GM12878 (cell line): ENCODE measurements at regions not wholly inside any gene's neighbourhood (a gene's known extent, or its start where the extent isn't known, plus 50 kb on each side); places are given as distances from the start of the nearest gene placed in this dataset.

Experiments
- ATAC-seq: fragments of 200-7000 bp; cut with Tn5 transposase; 3 replicates; pipeline ENCODE4 v1.9.1; 2020; ENCODE audit warnings: mild to moderate bottlenecking, moderate library complexity
- BruUV-seq: library from RNA; stranded (reverse); fragments of 400-500 nt; replicated peaks from 2 replicates; lab custom pipeline; 2021; lab: Mats Ljungman, UMichigan
- CTCF ChIA-PET: fragments of 300-600 bp; sonication (Branson Sonifier 250); formaldehyde crosslinking; extraction: SDS; loops from one replicate; lab custom pipeline; 2021; ENCODE audit warnings: inconsistent platforms; lab: Yijun Ruan, JAX
- POLR2A ChIA-PET: fragments of 350-600 bp; formaldehyde crosslinking; extraction: SDS; loops from one replicate; lab custom pipeline; 2021; ENCODE audit warnings: inconsistent platforms; lab: Charles Lee
- RAD21 ChIA-PET: fragments of 300-600 bp; sonication (Branson Sonifier 250); formaldehyde crosslinking; loops from one replicate; lab custom pipeline; 2023; ENCODE audit warnings: antibody characterized with exemption; ENCODE audit not compliant: unreplicated experiment; lab: Charles Lee
- SMC1A ChIA-PET: fragments of 300-600 bp; sonication (Branson Sonifier 250); formaldehyde crosslinking; loops from one replicate; lab custom pipeline; 2023; ENCODE audit not compliant: unreplicated experiment, uncharacterized antibody; lab: Charles Lee
- DNase-seq: peaks from one replicate; pipeline ENCODE4 v3.0.0-alpha.2; 2011; ENCODE audit warnings: low read depth, low spot score
- FAIRE-seq: peaks from 3 replicates; lab custom pipeline; 2011; peaks lifted over from hg19 to GRCh38; lab: Jason Lieb, UNC
- H2AFZ ChIP-seq: 2 replicates; pipeline ENCODE4 v1.6.0; 2011; ENCODE audit warnings: low read depth, low read length, control low read depth; ENCODE audit not compliant: control insufficient read depth
- H3K27ac ChIP-seq: 2 replicates; pipeline ENCODE4 v1.5.1; 2011; ENCODE audit warnings: control low read depth; ENCODE audit not compliant: control insufficient read depth, insufficient read depth
- H3K27me3 ChIP-seq, 2 experiments: replicated peaks in 1 of 2; 2 replicates each; pipeline versions ENCODE4 v1.6.0 to v1.6.1; 2011; ENCODE audit warnings: low read length in 1 of 2; ENCODE audit not compliant: control insufficient read depth in 2 of 2, insufficient read depth in 2 of 2
- H3K36me3 ChIP-seq, 2 experiments: 2 replicates each; pipeline ENCODE4 v1.5.1; 2011; ENCODE audit warnings: low read length in 1 of 2; ENCODE audit not compliant: control insufficient read depth in 2 of 2, insufficient read depth in 2 of 2
- H3K4me1 ChIP-seq: 2 replicates; pipeline ENCODE4 v1.6.1; 2011; ENCODE audit warnings: mild to moderate bottlenecking, low read length, moderate library complexity, mixed read lengths; ENCODE audit not compliant: control insufficient read depth, insufficient read depth
- H3K4me2 ChIP-seq: 2 replicates; pipeline ENCODE4 v1.6.0; 2011; ENCODE audit warnings: control low read depth; ENCODE audit not compliant: control insufficient read depth, insufficient read depth
- H3K4me3 ChIP-seq: fragments of 200-600 bp; sonication (generic); 2 replicates; pipeline ENCODE4 v1.5.1; 2016
- H3K79me2 ChIP-seq: 2 replicates; pipeline ENCODE4 v1.6.0; 2011; ENCODE audit warnings: low read length; ENCODE audit not compliant: control insufficient read depth, insufficient read depth
- H3K9ac ChIP-seq: 2 replicates; pipeline ENCODE4 v1.8.0; 2011; ENCODE audit warnings: low read length, control low read depth, mixed read lengths; ENCODE audit not compliant: control insufficient read depth, insufficient read depth
- H3K9me3 ChIP-seq: replicated peaks from 3 replicates; pipeline ENCODE4 v1.5.1; 2011; ENCODE audit warnings: mild to moderate bottlenecking, low read length; ENCODE audit not compliant: control insufficient read depth, insufficient read depth
- H4K20me1 ChIP-seq: 2 replicates; pipeline ENCODE4 v1.6.0; 2011; ENCODE audit not compliant: control insufficient read depth, insufficient read depth
- BMI1 ChIP-seq: fragments of 450-650 bp; IDR thresholded peaks from 2 replicates; pipeline ENCODE4 v1.6.1; 2016; ENCODE audit warnings: mild to moderate bottlenecking, moderate library complexity, borderline replicate concordance
- CEBPZ ChIP-seq: fragments of 150-350 bp; IDR thresholded peaks from 2 replicates; pipeline ENCODE4 v1.6.1; 2016; ENCODE audit warnings: low read depth, low read length
- E2F8 ChIP-seq: fragments of 450-650 bp; IDR thresholded peaks from 2 replicates; pipeline ENCODE4 v1.6.1; 2018; ENCODE audit warnings: mild to moderate bottlenecking, low read depth, moderate library complexity; ENCODE audit not compliant: partially characterized antibody
- ETV6 ChIP-seq, 2 experiments: fragments of 450-650 bp in 1 of 2; IDR thresholded peaks in 1 of 2; conservative IDR thresholded peaks in 1 of 2; 2 replicates each; pipeline ENCODE4 v1.6.1; 2014; ENCODE audit warnings: antibody characterized with exemption in 1 of 2, borderline replicate concordance in 1 of 2, low read depth in 1 of 2, mild to moderate bottlenecking in 1 of 2, moderate library complexity in 1 of 2
- GABPA ChIP-seq: IDR thresholded peaks from 2 replicates; pipeline ENCODE4 v1.6.1; 2014; ENCODE audit warnings: antibody characterized with exemption, low read depth, mild to moderate bottlenecking, inconsistent platforms
- HDAC6 ChIP-seq: fragments of 200-600 bp; sonication (generic); IDR thresholded peaks from one replicate; pipeline ENCODE4 v1.8.0; 2017; ENCODE audit warnings: antibody characterized with exemption; ENCODE audit not compliant: unreplicated experiment
- KLF5 ChIP-seq: fragments of 450-650 bp; IDR thresholded peaks from 2 replicates; pipeline ENCODE4 v1.6.1; 2014; ENCODE audit warnings: mild to moderate bottlenecking; ENCODE audit not compliant: partially characterized antibody
- SREBF1 ChIP-seq: IDR thresholded peaks from 2 replicates; pipeline ENCODE4 v1.6.1; 2012; ENCODE audit warnings: mild to moderate bottlenecking, low read length
- USF1 ChIP-seq: IDR thresholded peaks from 2 replicates; pipeline ENCODE4 v1.6.1; 2011; ENCODE audit warnings: borderline replicate concordance, low read depth, mild to moderate bottlenecking, moderate library complexity, mixed read lengths, low read length; ENCODE audit not compliant: insufficient read depth; ENCODE audit errors: extremely low read length
- WRNIP1 ChIP-seq: IDR thresholded peaks from 2 replicates; pipeline ENCODE4 v1.6.1; 2011; ENCODE audit warnings: low read depth, low read length, improper control_type of control experiment, borderline replicate concordance
- ZNF274 ChIP-seq: IDR thresholded peaks from one replicate; pipeline ENCODE4 v1.8.0; 2011; ENCODE audit not compliant: insufficient read length, insufficient read depth
- WGBS: methylation state at CpG from one replicate; pipeline ENCODE4 v1.1.6; 2016; ENCODE audit warnings: low lambda C conversion rate; ENCODE audit not compliant: insufficient replicate concordance, insufficient coverage; ENCODE audit errors: missing lambda C conversion rate; 5-methylcytosine and 5-hydroxymethylcytosine counted together
- in situ Hi-C: fragments of 300-500 bp; cut with MboI; formaldehyde crosslinking; loops from 9 replicates; pipeline ENCODE4 v1.14.3; 2018; ENCODE audit warnings: mixed read lengths
- intact Hi-C: fragments of 100-400 bp; cut with micrococcal nuclease; formaldehyde crosslinking; loops from one replicate; pipeline ENCODE4 v1.14.2; 2022; ENCODE audit not compliant: unreplicated experiment

DNA sequence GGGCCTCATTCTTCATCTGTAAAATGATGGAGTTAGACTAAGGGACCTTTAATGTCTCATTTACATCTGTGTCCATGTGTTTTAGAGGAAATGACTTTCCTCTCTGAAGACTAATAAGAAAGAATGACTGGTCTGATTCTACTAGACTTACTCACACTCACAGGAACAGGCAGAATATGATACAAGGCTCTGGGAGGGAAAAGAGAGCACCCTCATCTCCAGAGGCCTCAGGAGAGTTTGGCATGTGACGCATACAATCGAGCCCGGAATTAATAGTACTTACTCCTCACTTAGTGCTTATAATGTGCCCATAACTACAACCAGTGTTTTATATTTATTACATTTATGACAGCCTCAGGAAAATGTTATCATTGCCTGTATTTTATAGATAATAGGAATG, 608.7 kb downstream of the KCTD16 start:
- H3K27me3 ChIP-seq: no peaks in the 10 kb centered on the region
- H4K20me1 ChIP-seq: no peaks in the 10 kb centered on the region
- H3K79me2 ChIP-seq: no peaks in the 10 kb centered on the region
- 65% methylated on average over 3 of the region's 3 CpGs for WGBS
- ChIA-PET POLR2A (no interaction called here), RAD21 (no interaction called here), CTCF (no interaction called here), SMC1A (no interaction called here)
- H3K4me2 ChIP-seq: no peak overlapping the region
- H3K9ac ChIP-seq: no peak overlapping the region
- intact Hi-C loops: no loop called here
- no peaks in the 10 kb centered on the region for H3K9me3 ChIP-seq
- H3K27ac ChIP-seq: no peak overlapping the region
- TF ChIP-seq HDAC6: no peak
- TF ChIP-seq KLF5: no peak
- no peak for TF ChIP-seq ETV6 (conservative IDR thresholded peaks at IDR 0.05 in 1 of 2, IDR thresholded peaks at IDR 0.05 in 1 of 2; ENCODE audit: borderline replicate concordance in 1 of 2, low read depth in 1 of 2)
- TF ChIP-seq SREBF1: no peak
- no peak for TF ChIP-seq ZNF274
- TF ChIP-seq BMI1: no peak
- TF ChIP-seq, all 136 proteins: peak for 0
- no peak overlapping the region for H3K4me3 ChIP-seq
- BruUV-seq: no TSS peak
- no peak overlapping the region for H2AFZ ChIP-seq
- no peaks in the 10 kb centered on the region for H3K36me3 ChIP-seq
- no peaks in the 10 kb centered on the region for H3K4me1 ChIP-seq
- in situ Hi-C loops: no loop called here
- FAIRE-seq: no peak
- no peak for DNase-seq
- no peak for ATAC-seq

DNA sequence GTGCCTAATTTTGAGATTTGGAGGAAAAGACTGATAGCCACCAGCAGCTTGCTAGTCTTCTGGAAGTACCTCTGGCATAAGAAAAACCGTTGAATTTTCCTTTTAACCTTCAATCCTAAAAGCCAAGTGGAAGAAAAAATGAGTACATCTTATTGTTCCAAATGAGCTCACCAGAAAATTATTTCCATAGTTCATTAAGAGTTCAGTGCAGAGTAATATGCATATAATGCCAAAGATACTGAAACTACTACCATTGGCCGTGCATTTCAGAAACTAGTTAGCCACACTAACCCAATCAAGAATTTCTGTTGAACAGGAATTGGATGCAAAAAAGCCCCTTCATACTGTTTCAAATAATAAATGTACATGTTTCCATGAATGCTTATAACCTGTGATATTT, 607.9 kb downstream of the KCTD16 start:
- no peak overlapping the region for H2AFZ ChIP-seq
- DNase-seq (no peak), ATAC-seq (no peak), FAIRE-seq (no peak)
- no peaks in the 10 kb centered on the region for H3K79me2 ChIP-seq
- no peaks in the 10 kb centered on the region for H3K27me3 ChIP-seq
- intact Hi-C loops: no loop called here
- in situ Hi-C loops: no loop called here
- H3K27ac ChIP-seq: no peak overlapping the region
- ChIA-PET POLR2A (no interaction called here), RAD21 (no interaction called here), SMC1A (no interaction called here), CTCF (no interaction called here)
- H3K4me1 ChIP-seq: no peaks in the 10 kb centered on the region
- H3K4me2 ChIP-seq: no peak overlapping the region
- WGBS: 23% methylated on average over 2 of the region's 2 CpGs
- no TSS peak for BruUV-seq
- no peaks in the 10 kb centered on the region for H3K36me3 ChIP-seq
- no peak overlapping the region for H3K4me3 ChIP-seq
- no peaks in the 10 kb centered on the region for H3K9me3 ChIP-seq
- H3K9ac ChIP-seq: no peak overlapping the region
- H4K20me1 ChIP-seq: no peaks in the 10 kb centered on the region
- no peak for TF ChIP-seq CEBPZ
- no peak for TF ChIP-seq GABPA
- no peak for TF ChIP-seq E2F8
- no peak for TF ChIP-seq WRNIP1
- no peak for TF ChIP-seq USF1
